ENCODE measurements at regions not wholly inside any gene's neighbourhood (a gene's known extent, or its start where the extent isn't known, plus 50 kb on each side); places are given as distances from the start of the nearest gene placed in this dataset.
"Not testable (repeated sequence)": the region's sequence is repeated elsewhere in the genome, so short reads cannot be mapped to it uniquely, and the experiment has no call there.

DNA sequence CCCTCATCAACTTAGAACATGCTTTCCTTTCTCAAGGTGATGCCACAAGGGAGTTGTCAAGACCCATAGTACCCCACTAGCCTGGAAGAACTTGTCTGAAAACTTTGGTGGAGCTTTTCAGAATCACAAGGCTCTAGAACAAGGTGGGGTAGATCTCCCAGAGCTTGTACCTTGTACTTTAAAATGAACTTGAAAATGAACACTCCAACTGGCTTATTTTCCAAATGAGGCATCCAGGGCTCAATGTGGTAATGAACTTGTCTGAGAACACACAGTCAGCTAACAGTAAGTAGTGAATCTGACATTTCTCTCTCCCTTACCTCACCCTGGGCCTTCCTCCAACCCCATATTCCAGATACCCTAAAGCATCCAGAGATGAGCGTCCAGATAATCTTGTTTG lies 81.8 kb upstream of the THBS1 start:
- no peak for DNase-seq

DNA sequence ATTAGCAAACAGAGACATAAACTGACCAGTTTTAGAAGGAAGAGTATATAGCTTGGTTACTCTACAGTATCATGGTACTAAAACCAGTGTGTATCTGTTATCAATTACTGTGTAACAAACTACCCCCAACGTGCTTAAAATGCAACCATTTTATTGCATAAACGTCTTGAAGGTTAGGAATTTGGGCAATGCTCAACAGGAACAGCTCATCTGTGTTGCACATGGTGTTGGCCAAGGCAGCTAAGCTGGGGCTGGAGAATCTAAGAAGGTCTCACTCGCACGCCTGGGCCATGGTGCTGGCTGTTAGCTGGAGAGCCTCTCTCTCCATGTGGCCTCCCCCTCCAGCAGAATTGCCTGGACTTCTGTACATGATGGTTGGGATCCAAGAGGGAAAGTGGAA lies 81.2 kb upstream of the THBS1 start:
- no peak for DNase-seq

DNA sequence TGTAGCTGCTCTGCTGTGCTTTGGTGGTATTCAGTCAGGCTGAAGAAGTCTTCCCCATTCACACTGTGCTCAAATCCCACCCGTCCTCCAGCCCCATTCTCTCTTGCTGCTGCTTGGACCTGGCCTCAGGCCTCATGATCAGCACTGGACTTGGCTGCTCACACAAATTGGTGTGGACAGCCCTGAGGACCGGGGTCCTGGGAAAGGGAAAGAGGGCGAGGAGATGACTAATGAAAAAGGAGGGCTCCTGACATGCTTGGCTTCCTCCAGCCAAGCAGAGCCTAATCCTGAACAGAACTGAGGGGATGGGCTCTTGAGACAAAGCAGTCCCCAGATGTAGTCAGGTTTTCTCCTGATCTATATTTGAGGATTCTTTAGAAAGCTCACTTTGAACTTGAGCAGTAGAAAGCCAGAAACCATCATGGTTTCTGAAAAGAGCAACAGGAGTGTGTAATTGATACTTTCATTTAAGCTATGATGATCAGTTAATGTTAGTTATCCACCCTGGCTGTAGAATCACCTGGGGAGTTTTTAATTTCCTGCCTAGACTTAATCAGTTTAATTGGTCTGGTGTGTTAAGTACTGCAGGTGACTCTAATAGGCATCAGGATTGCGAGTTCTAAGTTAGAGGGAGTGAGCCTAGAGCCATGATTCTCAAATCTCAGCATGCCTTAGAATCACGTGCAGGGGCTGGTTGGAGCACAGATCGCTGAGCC lies 79.4 kb upstream of the THBS1 start:
- peak; percentile 71 for DNase-seq

DNA sequence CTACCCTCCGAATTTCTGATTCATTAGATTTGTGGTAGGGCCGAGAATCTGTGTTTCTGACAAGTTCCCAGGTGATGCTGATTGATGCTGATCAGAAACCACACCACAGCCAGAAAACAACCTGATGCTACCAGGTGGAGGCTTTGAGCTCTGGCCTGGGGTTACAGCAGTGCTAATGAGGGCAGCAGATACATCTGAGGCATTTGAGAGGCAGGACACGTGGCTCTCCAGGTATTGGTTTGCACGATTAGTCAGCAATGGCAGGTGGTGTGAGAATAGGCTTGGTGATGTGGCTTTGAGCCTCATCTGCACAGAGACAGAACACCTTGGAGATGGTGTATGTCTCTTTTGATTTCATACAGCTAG lies 78.8 kb upstream of the THBS1 start:
- peak; percentile 71 for DNase-seq

DNA sequence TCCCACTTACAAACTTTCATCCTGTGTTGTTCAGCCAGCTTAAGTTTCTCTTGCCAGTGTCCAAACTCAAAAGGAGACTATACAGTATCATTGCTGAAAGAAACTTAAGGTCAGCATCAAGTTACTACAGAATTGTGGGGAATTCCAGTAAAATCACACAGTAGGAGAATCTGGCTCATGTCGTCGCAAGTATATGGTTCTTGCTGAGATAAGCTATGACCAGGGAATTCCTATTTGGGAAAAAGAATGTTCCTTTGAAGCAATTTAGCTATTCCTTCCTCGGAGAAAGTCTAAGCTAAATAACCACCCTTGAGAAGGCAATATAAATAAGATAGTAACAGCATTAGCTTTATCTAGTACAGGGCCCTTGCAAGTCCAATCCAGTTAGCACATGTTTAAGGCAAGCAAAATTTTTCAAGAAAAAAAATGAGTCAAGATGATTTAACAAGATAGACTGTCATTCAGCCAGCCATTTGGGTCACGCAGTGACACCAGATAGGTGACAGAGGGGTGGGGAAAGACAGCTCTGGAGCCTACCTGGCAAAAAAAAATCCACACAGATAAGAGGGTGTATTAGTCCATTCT lies 78.2 kb upstream of the THBS1 start:
- no peak for DNase-seq

DNA sequence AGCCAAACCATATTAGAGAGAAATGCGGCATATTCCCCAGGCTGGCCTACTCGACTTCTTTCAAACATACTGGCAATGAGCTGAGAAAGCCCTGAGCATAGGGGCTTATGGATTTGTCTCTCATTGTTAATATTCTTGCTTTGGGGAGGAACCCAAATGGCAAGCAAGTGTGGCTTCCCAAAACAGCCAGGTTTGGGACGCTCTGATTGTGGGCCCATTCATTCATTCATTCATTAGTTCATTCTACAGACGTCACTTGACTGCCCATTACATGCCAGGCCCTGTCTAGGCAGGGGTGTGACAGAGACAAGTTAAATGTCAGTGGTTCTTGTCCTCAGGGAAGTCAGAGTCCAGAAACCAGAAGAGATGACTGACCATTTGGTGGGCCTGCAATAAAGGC lies 77.4 kb upstream of the THBS1 start:
- DNase-seq, result no peak

DNA sequence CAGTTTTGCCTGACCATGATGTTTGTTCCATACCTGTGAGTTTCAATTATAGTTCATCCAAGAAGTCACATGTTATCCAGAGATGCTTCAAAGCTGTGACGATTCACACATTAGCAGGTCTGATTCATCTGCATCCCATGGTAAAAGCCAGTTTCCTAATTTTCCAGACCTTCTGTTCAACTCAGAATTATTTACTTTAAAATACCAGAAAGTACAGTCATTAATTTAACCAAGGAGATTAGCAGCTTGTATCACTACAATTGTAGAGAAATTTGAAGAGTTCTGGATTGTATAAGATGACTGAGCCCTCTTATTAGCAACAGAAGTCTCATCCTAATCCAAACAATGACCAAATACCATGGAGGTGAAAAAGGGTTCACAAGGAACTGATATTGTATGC lies 76.1 kb upstream of the THBS1 start:
- DNase-seq, result no peak

DNA sequence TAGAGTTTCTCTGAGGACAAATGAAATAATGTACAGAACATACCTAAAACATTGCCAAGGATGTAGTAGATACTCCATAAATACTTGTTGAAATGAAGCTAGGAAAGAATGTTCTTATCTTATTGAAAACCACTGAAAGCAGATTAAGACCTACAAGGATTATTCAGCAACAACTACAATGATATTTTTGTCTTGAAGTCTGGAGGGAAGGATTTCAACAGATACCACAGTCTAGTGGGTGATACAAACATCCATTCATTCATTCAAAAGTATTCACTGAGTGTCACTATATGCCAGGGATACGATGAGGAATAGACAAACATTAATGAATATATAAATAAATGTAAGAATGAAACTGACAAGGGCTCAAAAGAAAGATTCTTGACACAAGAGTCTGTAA lies 74.7 kb upstream of the THBS1 start:
- no peak for DNase-seq

DNA sequence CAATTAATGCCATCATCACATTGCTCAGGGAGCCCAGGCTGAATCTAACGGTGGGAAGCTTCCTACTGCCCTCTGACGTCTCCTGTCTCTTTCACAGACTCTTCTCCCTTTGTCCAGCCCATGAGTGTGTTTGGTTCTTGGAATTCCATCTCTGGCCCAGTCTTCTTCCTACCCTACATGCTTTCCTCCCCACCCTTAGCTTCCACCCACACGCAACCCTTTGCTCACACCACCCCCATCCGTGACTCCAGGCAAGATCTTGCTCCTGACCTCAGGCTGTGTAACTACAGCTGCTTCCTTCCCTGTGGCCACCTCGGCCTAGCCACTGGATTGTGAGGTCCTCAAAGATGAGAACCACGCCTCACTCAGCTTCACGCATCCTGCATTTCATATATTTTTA lies 72.3 kb upstream of the THBS1 start:
- DNase-seq, result no peak

DNA sequence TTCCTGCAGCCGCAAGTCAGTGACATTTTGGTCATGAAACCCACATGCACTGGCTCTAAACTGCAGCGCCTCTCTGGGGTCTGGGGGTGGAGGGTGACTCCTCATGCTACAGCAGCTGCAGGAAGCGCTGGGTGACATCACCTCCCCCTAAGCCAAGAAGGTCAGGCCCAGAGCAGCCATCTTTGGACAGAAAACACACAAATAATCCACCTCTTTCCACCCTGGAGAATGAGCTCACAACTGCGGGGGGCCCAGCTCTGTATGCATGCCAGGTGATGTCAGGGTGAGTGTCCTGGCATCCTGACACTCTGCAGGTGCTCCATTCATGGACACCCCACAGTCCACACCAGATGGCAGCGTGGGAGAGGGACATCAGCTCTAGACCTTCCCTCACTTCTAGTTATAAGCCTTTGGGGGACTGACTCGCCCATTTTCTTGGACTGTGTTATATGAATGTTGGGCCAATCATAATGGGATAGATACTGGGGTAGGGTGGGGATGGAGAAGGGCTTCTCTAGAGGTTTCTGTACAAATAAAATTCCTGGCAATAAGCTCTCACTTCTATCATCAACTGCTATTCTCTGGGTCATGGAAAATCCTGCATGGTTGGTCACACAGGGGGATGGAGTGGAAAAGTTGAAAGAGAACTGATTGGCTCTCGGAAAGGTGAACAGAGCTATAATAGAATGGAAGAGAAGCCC lies 70.7 kb upstream of the THBS1 start:
- DNase-seq, result no peak

DNA sequence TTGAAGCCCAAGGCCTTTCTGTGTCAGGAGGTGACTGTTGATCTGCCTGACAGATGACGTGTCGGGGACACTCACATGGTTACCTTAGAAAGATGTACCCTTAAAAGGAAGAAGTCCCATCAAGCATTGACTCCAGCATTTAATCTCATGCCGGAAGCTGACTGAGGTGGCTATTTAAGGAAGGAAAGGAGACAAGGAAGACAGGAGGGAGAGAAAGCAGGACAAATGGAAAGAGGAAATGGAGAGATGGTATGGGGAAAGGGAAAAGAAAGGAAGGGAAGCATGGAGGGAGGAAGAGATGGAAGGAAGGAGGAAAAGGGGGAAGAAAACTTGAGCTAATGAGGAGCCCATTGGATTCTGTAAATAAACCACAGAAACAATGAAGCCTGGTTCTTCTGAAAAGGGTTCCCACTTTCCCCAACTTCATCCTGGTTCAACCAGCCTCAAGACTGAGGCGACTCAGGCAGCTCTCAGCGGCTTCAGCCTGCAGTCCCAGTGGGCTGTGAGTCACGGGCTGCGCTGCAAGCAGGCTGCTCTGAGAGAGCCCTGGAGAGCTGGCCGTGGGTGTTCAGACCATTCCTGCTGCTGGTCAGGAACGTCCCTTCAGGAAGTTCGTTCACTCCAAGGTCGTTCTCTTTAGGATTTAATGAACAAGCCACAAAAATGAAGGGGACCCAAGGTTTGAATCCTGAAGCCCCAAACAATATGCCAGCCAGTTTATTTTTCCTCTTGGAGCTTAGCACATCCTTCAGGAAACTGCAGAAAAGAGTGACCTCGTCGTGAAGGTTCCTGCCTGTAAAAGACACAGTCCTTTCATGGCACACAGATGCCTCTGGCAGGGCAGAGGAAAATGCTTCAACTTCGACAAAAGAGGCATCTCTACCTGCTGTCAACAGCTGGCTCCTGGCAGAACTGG lies 69.6 kb upstream of the THBS1 start:
- DNase-seq, result peak; percentile 32

DNA sequence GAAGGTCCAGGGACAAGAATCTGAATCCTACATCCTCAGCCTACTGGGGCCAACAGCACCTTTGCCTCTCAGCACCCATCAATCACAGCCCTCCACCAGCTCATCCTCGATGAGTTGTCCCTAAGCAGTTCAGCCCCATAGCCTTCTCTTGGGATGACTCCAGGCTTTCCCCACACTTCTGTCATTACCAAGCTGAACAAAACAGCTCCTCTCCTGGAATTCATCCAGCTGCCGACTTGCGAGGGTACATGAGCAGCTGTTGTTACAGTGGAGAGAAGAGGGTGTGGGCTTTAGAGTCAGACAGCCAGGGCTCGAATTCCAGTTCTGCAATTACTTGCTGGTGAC lies 69.0 kb upstream of the THBS1 start:
- peak; percentile 64 for DNase-seq

DNA sequence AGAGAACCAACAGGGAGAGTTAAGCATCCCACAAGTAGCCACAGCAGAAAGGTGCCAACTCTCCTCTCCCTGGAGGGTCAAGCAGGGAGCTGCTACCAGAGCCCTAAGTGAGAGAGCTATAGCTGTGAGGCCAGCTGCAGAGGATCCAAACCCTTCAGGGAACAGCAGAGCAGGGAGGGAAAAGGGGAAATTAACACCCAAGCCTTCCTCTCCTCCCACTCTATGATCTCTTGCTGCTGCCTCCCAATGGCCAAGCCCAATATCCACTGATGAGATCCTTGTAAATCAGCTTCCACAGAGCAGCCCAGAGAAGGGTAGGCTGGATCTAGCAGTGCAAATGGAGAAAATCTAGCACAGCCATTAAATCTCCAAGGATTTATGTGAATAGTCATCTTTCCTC lies 68.2 kb upstream of the THBS1 start:
- no peak for DNase-seq

DNA sequence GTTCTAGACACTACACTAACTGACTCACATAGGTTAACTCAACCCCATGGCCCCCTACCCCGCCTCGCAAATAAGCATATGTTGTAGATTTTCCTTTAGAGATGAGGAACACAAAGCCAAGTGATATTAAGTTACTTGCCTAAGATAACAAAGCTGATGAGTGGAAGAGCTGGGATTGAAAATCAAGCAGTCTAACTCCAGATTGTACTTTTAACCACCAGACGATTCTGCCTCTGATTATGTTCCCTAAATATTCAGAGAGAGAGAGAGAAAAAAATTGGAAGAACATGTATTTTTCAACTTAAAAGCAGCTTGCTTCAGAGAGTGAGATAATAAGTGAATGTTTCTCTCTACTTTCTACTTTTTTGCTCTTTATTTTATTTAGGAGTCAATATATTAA lies 66.9 kb upstream of the THBS1 start:
- no peak for DNase-seq

DNA sequence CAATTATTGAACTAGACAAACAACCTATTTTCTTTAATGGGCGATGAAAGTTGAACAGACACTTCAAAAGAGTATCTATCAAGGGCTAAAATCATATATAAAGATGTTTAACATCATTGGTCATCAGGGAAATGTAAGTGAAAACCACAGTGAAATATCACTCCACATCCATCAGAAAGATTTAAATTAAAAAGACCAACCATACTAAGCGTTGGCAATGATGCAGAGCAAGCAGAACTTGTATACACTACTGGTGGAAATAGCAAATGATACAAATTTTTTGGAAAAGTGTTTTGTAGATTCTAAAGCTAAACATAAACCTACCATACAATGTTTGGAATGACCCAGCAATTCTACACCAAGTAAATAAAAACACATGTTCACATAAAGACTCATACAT lies 65.9 kb upstream of the THBS1 start:
- no peak for DNase-seq

DNA sequence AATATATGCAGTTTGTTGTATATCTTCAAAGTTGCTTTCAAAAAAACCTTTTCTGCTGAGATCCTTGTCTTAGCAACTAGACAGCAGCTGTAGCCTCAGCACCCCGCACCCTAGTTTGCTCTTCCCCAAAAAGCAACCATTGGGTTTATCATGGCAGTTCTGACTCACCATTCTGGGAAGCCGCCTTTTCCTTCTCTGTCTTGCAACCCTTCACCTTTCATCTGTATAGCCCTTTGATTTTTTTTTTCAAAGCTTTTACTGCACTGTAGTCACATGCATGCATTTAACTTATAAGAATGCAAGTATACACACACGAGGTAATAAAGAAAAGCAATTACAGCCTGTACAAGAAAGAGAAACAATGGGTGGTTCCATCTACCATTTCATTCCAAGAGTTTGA lies 65.1 kb upstream of the THBS1 start:
- DNase-seq, result no peak

DNA sequence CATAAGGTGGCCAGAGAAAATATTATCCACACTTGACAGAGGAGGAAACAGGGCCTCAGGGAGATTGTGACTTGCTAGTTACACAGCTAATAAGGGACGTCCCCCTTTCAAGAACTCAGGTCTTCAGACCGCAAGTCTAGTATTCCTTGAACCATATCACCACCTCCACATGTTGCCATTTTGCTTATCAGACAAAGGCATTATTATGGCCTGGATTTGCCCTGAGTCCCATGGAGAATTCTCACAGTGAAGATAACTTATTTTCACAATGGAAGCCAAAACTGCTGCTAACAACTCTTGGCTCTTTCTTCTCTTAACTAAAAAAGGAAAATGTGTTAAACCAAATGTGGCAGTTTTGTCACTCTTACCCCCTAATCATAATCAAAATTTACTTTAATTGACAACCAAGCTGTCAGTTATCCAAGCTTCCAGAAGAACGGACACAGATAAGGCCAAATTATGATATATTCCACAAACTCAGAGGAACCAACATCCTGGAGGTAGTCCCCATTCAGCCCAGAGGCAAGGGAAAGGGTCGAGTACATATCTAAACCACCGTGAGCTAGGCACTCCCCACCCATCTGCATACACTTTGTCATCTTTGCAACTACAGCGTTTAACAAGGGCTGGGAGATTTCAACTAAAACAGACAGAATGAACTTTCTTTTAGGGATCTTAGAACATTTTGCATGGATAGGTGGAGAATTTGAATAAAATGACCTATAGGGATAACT lies 63.6 kb upstream of the THBS1 start:
- no peak for DNase-seq

DNA sequence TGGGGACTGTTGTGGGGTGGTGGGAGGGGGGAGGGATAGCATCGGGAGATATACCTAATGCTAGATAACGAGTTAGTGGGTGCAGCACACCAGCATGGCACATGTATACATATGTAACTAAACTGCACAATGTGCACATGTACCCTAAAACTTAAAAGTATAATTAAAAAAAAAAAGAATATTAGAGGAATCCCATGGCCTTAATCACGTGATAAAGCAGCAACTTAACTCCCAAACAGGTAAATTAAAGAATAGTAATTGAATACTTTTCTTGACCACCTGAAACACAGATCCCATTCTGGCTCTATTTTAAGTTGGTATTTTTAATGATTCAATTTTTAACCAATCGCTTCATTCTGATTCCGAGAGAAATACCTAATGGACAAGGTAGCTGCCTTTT lies 56.9 kb upstream of the THBS1 start:
- not testable (repeated sequence) for DNase-seq

DNA sequence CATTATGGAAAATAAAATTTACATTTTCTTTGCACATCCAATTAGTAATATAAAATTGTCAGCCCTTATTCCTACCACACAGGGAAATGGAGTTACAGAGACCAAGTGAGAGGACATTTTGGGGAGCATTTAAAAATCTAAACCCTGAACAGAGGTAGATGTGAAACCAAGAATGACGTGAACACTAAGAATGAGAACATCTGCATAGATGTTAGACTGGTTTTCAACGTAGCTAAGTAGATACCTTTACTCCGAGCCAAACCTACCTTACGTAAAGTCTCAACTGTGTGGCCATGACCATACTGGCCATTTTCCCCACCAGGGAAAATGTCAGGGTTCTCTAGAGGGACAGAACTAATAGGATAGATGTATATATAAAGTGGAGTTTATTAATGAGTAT lies 51.4 kb upstream of the THBS1 start:
- no peak for DNase-seq

DNA sequence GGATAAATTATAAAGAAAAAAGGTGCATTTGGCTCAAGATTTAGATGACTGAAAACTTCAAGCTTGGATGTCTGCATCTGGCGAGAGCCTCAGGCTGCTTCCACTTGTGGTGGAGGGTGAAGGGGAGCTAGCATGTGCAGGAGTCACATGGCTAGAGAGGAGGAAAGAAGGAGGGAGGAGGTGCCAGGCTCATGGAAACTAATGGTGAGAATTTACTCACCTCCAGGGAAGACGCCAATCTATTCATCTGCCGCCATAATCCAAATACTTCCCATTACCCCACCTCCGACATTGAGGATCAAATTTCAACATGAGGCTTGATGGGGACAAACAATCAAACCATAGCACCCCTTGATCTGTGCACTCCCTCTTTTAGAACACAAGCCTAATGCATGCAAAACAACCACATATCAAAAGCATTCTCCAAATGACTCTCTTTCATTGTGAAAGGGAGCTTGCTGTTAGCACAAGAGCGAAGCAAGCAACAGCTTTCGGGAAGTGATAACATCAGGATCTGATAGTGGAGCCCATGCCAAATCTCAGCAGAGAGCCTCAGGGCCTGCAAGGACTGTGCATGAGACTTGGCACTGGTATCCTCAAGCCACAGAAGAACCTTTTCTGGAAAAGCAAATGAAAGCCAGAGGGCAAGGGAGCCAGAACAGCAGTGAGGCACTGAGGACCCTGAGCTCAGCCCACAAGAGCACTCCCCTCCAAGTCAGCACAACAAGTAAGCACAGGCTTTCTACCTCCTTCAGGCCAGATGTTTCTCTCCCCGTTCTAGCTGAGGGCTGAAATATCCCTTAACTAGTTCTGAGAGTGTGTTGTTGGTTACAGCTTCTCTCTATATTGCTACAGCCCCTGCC lies 50.2 kb upstream of the THBS1 start:
- DNase-seq, result peak; percentile 32
